ENCODE measurements at regions not wholly inside any gene's neighbourhood (a gene's known extent, or its start where the extent isn't known, plus 50 kb on each side); places are given as distances from the start of the nearest gene placed in this dataset.
"Not testable (repeated sequence)": the region's sequence is repeated elsewhere in the genome, so short reads cannot be mapped to it uniquely, and the experiment has no call there.

GRCh38 chr16:62386411-62386810 lies 350.2 kb upstream of the CDH8 start:
- DNase-seq: no peak

- no peak for DNase-seq
Measured at GRCh38 chr16:62383941-62384340, 347.7 kb upstream of the CDH8 start.

- DNase-seq: no peak
Measured at GRCh38 chr16:62370445-62370844, 334.2 kb upstream of the CDH8 start.

- no peak for DNase-seq
Measured at GRCh38 chr16:62363501-62363900, 327.3 kb upstream of the CDH8 start.

- DNase-seq: no peak
Measured at GRCh38 chr16:62353355-62353754, 317.1 kb upstream of the CDH8 start.

GRCh38 chr16:62342216-62342615 lies 306.0 kb upstream of the CDH8 start:
- DNase-seq: no peak

- DNase-seq: no peak
Measured at GRCh38 chr16:62335356-62335755, 299.1 kb upstream of the CDH8 start.

GRCh38 chr16:62321606-62322005 lies 285.4 kb upstream of the CDH8 start:
- DNase-seq: no peak

GRCh38 chr16:62298600-62298999 lies 262.4 kb upstream of the CDH8 start:
- no peak for DNase-seq

GRCh38 chr16:62294213-62294972 lies 258.2 kb upstream of the CDH8 start:
- DNase-seq: no peak

- no peak for DNase-seq
Measured at GRCh38 chr16:62288990-62289629, 252.9 kb upstream of the CDH8 start.

- no peak for DNase-seq
Measured at GRCh38 chr16:62280506-62280905, 244.3 kb upstream of the CDH8 start.

- no peak for DNase-seq
Measured at GRCh38 chr16:62277942-62278341, 241.7 kb upstream of the CDH8 start.

- no peak for DNase-seq
Measured at GRCh38 chr16:62276637-62277036, 240.4 kb upstream of the CDH8 start.

GRCh38 chr16:62272035-62272434 lies 235.8 kb upstream of the CDH8 start:
- DNase-seq: no peak

- DNase-seq: no peak
Measured at GRCh38 chr16:62261760-62262159, 225.5 kb upstream of the CDH8 start.

GRCh38 chr16:62258931-62259435 lies 222.7 kb upstream of the CDH8 start:
- not testable (repeated sequence) for DNase-seq

- DNase-seq: peak; percentile 27
Measured at GRCh38 chr16:62256406-62256805, 220.2 kb upstream of the CDH8 start.

- DNase-seq: no peak
Measured at GRCh38 chr16:62254847-62255246, 218.6 kb upstream of the CDH8 start.

- DNase-seq: no peak
Measured at GRCh38 chr16:62254372-62254771, 218.1 kb upstream of the CDH8 start.

GRCh38 chr16:62253966-62254365 lies 217.7 kb upstream of the CDH8 start:
- no peak for DNase-seq

GRCh38 chr16:62249069-62249468 lies 212.8 kb upstream of the CDH8 start:
- no peak for DNase-seq

GRCh38 chr16:62240722-62241121 lies 204.5 kb upstream of the CDH8 start:
- DNase-seq: no peak

GRCh38 chr16:62225675-62226074 lies 189.4 kb upstream of the CDH8 start:
- peak; percentile 70 for DNase-seq

Data from NCI-H2171 treated with DMSO at 0.1 percent for 48 hours (cell line).